WTC11 (cell line): ENCODE measurements at regions not wholly inside any gene's neighbourhood (a gene's known extent, or its start where the extent isn't known, plus 50 kb on each side); places are given as distances from the start of the nearest gene placed in this dataset.

ENCODE experiments used
- ATF2 ChIP-seq: sonication (generic); formaldehyde crosslinking; IDR thresholded peaks from 2 replicates; pipeline ENCODE4 v1.8.1; 2022; ENCODE audit warnings: low read depth, missing genetic modification reagents, borderline replicate concordance
- CREM ChIP-seq: sonication (generic); formaldehyde crosslinking; IDR thresholded peaks from 2 replicates; pipeline ENCODE4 v1.8.1; 2022; ENCODE audit warnings: mild to moderate bottlenecking, missing genetic modification reagents, moderate library complexity
- CTCF ChIP-seq: fragments of 200-600 bp; IDR thresholded peaks from 2 replicates; pipeline ENCODE4 v1.8.0; 2022; ENCODE audit warnings: antibody characterized with exemption
- GTF2I ChIP-seq: fragments of 250-450 bp; sonication (Bioruptor Pico); conservative IDR thresholded peaks from 2 replicates; pipeline ENCODE4 v1.4.0; 2021; ENCODE audit warnings: mild to moderate bottlenecking
- NFYB ChIP-seq: sonication (generic); formaldehyde crosslinking; conservative IDR thresholded peaks from 2 replicates; pipeline ENCODE4 v1.8.0; 2022; ENCODE audit warnings: low read depth, missing genetic modification reagents
- TF ChIP-seq, protein P1 (sequence below): sonication (generic); formaldehyde crosslinking; IDR thresholded peaks from 2 replicates; pipeline ENCODE4 v1.8.0; 2023; ENCODE audit warnings: missing genetic modification reagents

DNA sequence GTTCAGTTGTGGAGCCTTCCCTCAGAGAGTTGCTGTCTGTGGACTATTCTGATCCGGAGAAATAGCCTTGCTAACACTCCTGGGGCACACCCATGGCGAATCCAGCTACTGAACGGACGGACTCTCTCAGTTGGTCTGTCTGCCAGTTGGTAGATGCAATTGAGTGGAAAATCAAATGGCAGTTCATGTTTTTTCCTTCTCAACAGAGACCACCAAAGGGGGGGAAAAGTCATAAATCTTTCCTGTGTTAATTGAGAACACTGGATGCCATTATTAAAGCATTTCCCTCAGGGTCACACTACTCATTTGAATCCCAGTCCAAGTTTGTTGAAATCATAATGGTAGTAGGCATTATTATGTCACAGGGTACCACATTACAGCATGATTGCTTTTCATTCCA is 354.3 kb upstream of the FAR2 start:
- TF ChIP-seq, protein P1, sequence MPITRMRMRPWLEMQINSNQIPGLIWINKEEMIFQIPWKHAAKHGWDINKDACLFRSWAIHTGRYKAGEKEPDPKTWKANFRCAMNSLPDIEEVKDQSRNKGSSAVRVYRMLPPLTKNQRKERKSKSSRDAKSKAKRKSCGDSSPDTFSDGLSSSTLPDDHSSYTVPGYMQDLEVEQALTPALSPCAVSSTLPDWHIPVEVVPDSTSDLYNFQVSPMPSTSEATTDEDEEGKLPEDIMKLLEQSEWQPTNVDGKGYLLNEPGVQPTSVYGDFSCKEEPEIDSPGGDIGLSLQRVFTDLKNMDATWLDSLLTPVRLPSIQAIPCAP (CRISPR knock-in tag): no peak
- TF ChIP-seq ATF2 (CRISPR knock-in tag) (no peak), CREM (no peak), GTF2I (CRISPR knock-in tag) (no peak), CTCF (no peak), NFYB (CRISPR knock-in tag) (no peak)
